Mesendoderm (in vitro differentiated cells): ENCODE measurements at regions not wholly inside any gene's neighbourhood (a gene's known extent, or its start where the extent isn't known, plus 50 kb on each side); places are given as distances from the start of the nearest gene placed in this dataset.

Experiments used
- DNase-seq: peaks from one replicate; pipeline ENCODE4 v3.0.0; 2013
- H2AK5ac ChIP-seq: 2 replicates; pipeline ENCODE4 v1.6.1; 2013; ENCODE audit warnings: low read length, inconsistent platforms
- H2BK120ac ChIP-seq: 2 replicates; pipeline ENCODE4 v1.6.1; 2013; ENCODE audit warnings: low read depth, mild to moderate bottlenecking, low read length, moderate library complexity, mixed read lengths
- H2BK15ac ChIP-seq: replicated peaks from 2 replicates; pipeline ENCODE4 v1.6.1; 2013; ENCODE audit warnings: low read depth, mild to moderate bottlenecking, moderate library complexity
- H2BK5ac ChIP-seq: 2 replicates; pipeline ENCODE4 v1.6.1; 2013; ENCODE audit warnings: low read length, inconsistent platforms
- H3K18ac ChIP-seq: 2 replicates; pipeline ENCODE4 v1.6.1; 2013; ENCODE audit warnings: mild to moderate bottlenecking, low read length, mixed read lengths
- H3K23ac ChIP-seq: one replicate; pipeline ENCODE4 v1.6.1; 2013; ENCODE audit warnings: low read length
- H3K27ac ChIP-seq: 2 replicates; pipeline ENCODE4 v1.5.1; 2013; ENCODE audit warnings: low read depth, mild to moderate bottlenecking, inconsistent platforms, low read length, moderate library complexity
- H3K27me3 ChIP-seq: 2 replicates; pipeline ENCODE4 v1.6.1; 2013; ENCODE audit warnings: low read length, control low read depth, mild to moderate bottlenecking, inconsistent platforms; ENCODE audit not compliant: insufficient read depth, poor library complexity
- H3K36me3 ChIP-seq: 2 replicates; pipeline ENCODE4 v1.6.1; 2013; ENCODE audit warnings: low read length, inconsistent platforms; ENCODE audit not compliant: control insufficient read depth, insufficient read depth
- H3K4ac ChIP-seq: one replicate; pipeline ENCODE4 v1.6.1; 2013; ENCODE audit warnings: low read depth, mild to moderate bottlenecking, low read length, moderate library complexity
- H3K4me1 ChIP-seq: 2 replicates; pipeline ENCODE4 v1.6.1; 2013; ENCODE audit warnings: low read depth, low read length, inconsistent platforms; ENCODE audit not compliant: control insufficient read depth
- H3K4me2 ChIP-seq: 2 replicates; pipeline ENCODE4 v1.6.1; 2013; ENCODE audit warnings: low read length
- H3K4me3 ChIP-seq: 2 replicates; pipeline ENCODE4 v1.5.1; 2013; ENCODE audit warnings: mild to moderate bottlenecking, low read length
- H3K56ac ChIP-seq: one replicate; pipeline ENCODE4 v1.6.1; 2013; ENCODE audit warnings: low read length
- H3K79me1 ChIP-seq: 2 replicates; pipeline ENCODE4 v1.6.1; 2013; ENCODE audit warnings: low read length, inconsistent platforms
- H3K79me2 ChIP-seq: 2 replicates; pipeline ENCODE4 v1.6.1; 2013; ENCODE audit warnings: mild to moderate bottlenecking, low read length; ENCODE audit not compliant: control insufficient read depth, insufficient read depth
- H3K9ac ChIP-seq: 2 replicates; pipeline ENCODE4 v1.6.1; 2013; ENCODE audit warnings: low read length, inconsistent platforms
- H4K5ac ChIP-seq: one replicate; pipeline ENCODE4 v1.6.1; 2013; ENCODE audit warnings: low read length
- H4K8ac ChIP-seq: one replicate; pipeline ENCODE4 v1.6.1; 2013; ENCODE audit warnings: low read depth, mild to moderate bottlenecking, control low read depth, low read length, moderate library complexity
- WGBS: extraction: QIAGEN DNeasy Blood & Tissue Kit; methylation state at CpG from one replicate; pipeline ENCODE4 v1.1.7; 2013; ENCODE audit warnings: low lambda C conversion rate, missing lambda C conversion rate; ENCODE audit not compliant: insufficient coverage; ENCODE audit errors: extremely low coverage; 5-methylcytosine and 5-hydroxymethylcytosine counted together

GRCh38 chr6:33521489-33522091 lies 58.5 kb downstream of the BAK1 start:
- no peak overlapping the region for H3K9ac ChIP-seq
- DNase-seq: no peak
- no peak overlapping the region for H4K5ac ChIP-seq
- no peak overlapping the region for H3K4me2 ChIP-seq
- no peaks in the 10 kb centered on the region for H3K79me1 ChIP-seq
- no CpG with 5 or more reads among the region's 47 CpGs for WGBS
- H3K79me2 ChIP-seq: no peaks in the 10 kb centered on the region
- no peak overlapping the region for H3K23ac ChIP-seq
- H3K36me3 ChIP-seq: no peaks in the 10 kb centered on the region
- no peak overlapping the region for H3K56ac ChIP-seq
- no peak overlapping the region for H2BK5ac ChIP-seq
- no peak overlapping the region for H2BK120ac ChIP-seq
- H3K4me3 ChIP-seq: no peak overlapping the region
- no peak overlapping the region for H3K4ac ChIP-seq
- no peak overlapping the region for H4K8ac ChIP-seq
- no peaks in the 10 kb centered on the region for H3K27me3 ChIP-seq
- H3K4me1 ChIP-seq: no peaks in the 10 kb centered on the region
- no peak overlapping the region for H3K18ac ChIP-seq
- H2AK5ac ChIP-seq: no peak overlapping the region
- no peak overlapping the region for H2BK15ac ChIP-seq
- no peak overlapping the region for H3K27ac ChIP-seq
